ENCODE measurements at regions not wholly inside any gene's neighbourhood (a gene's known extent, or its start where the extent isn't known, plus 50 kb on each side); places are given as distances from the start of the nearest gene placed in this dataset.

- Histone ChIP-seq H3K27me3 (replicated peaks; ENCODE audit: insufficient read depth, low read length) (no peaks in the 10 kb centered on the region), H3F3A (ENCODE audit: insufficient read depth, low read length) (no peaks in the 10 kb centered on the region), H3K9ac (ENCODE audit: low read length) (no peak overlapping the region), H3K4me1 (ENCODE audit: low read length) (0 out of 2 replicates have a peak, but pooled peaks cover 4% of the 10 kb centered on the region), H3K4me3 (ENCODE audit: low read length) (no peak overlapping the region), H3K79me2 (ENCODE audit: low read length) (no peaks in the 10 kb centered on the region), H3K4me2 (ENCODE audit: low read depth, low read length) (no peak overlapping the region), H4K20me1 (ENCODE audit: insufficient read depth, low read length) (no peaks in the 10 kb centered on the region), H3K36me3 (replicated peaks; ENCODE audit: insufficient read depth, low read length) (no peaks in the 10 kb centered on the region), H2AFZ (ENCODE audit: low read length) (no peak overlapping the region), H3K27ac (ENCODE audit: low read length) (no peak overlapping the region), H3K9me3 (replicated peaks; ENCODE audit: insufficient read depth, low read length) (no peaks in the 10 kb centered on the region), H3K9me2 (replicated peaks; ENCODE audit: insufficient read depth, low read length) (no peaks in the 10 kb centered on the region; the same call in 1 of the 2 replicates)
- no peak for DNase-seq
- TF ChIP-seq EZH2phosphoT487 (IDR thresholded peaks at IDR 0.05; ENCODE audit: low read length) (no peak), EZH2 (optimal IDR thresholded peaks at IDR 0.05; ENCODE audit: low read depth, low read length) (no peak), CTCF (IDR thresholded peaks at IDR 0.05; ENCODE audit: low read length) (no peak)
These were observed 223.7 kb downstream of the MRPL39 start for GRCh38 chr21:25383545-25383944.

- TF ChIP-seq EZH2 (optimal IDR thresholded peaks at IDR 0.05; ENCODE audit: low read depth, low read length), result no peak
- no peak for TF ChIP-seq EZH2phosphoT487 (IDR thresholded peaks at IDR 0.05; ENCODE audit: low read length)
- no peak for TF ChIP-seq CTCF (IDR thresholded peaks at IDR 0.05; ENCODE audit: low read length)
- Histone ChIP-seq H3K27me3 (replicated peaks; ENCODE audit: insufficient read depth, low read length) (no peaks in the 10 kb centered on the region), H3K79me2 (ENCODE audit: low read length) (no peaks in the 10 kb centered on the region), H3K4me3 (ENCODE audit: low read length) (no peak overlapping the region), H3K36me3 (replicated peaks; ENCODE audit: insufficient read depth, low read length) (no peaks in the 10 kb centered on the region), H3K4me1 (ENCODE audit: low read length) (0 out of 2 replicates have a peak, but pooled peaks cover 4% of the 10 kb centered on the region), H3K4me2 (ENCODE audit: low read depth, low read length) (no peak overlapping the region), H3K9me2 (replicated peaks; ENCODE audit: insufficient read depth, low read length) (no peaks in the 10 kb centered on the region; the same call in 1 of the 2 replicates), H3K9ac (ENCODE audit: low read length) (no peak overlapping the region), H3K9me3 (replicated peaks; ENCODE audit: insufficient read depth, low read length) (no peaks in the 10 kb centered on the region), H3K27ac (ENCODE audit: low read length) (no peak overlapping the region), H3F3A (ENCODE audit: insufficient read depth, low read length) (no peaks in the 10 kb centered on the region), H4K20me1 (ENCODE audit: insufficient read depth, low read length) (no peaks in the 10 kb centered on the region), H2AFZ (ENCODE audit: low read length) (no peak overlapping the region)
- DNase-seq, result no peak
These were observed 225.3 kb downstream of the MRPL39 start for GRCh38 chr21:25381936-25382452.

- Histone ChIP-seq H3K4me2 (ENCODE audit: low read depth, low read length) (no peak overlapping the region), H3F3A (ENCODE audit: insufficient read depth, low read length) (no peaks in the 10 kb centered on the region), H3K4me3 (ENCODE audit: low read length) (no peak overlapping the region), H3K79me2 (ENCODE audit: low read length) (no peaks in the 10 kb centered on the region), H3K27me3 (replicated peaks; ENCODE audit: insufficient read depth, low read length) (no peaks in the 10 kb centered on the region), H3K36me3 (replicated peaks; ENCODE audit: insufficient read depth, low read length) (no peaks in the 10 kb centered on the region), H3K9me3 (replicated peaks; ENCODE audit: insufficient read depth, low read length) (no peaks in the 10 kb centered on the region), H3K27ac (ENCODE audit: low read length) (no peak overlapping the region), H4K20me1 (ENCODE audit: insufficient read depth, low read length) (no peaks in the 10 kb centered on the region), H2AFZ (ENCODE audit: low read length) (no peak overlapping the region), H3K4me1 (ENCODE audit: low read length) (no peaks in the 10 kb centered on the region), H3K9me2 (replicated peaks; ENCODE audit: insufficient read depth, low read length) (no peaks in the 10 kb centered on the region; the same call in 1 of the 2 replicates), H3K9ac (ENCODE audit: low read length) (no peak overlapping the region)
- TF ChIP-seq EZH2phosphoT487 (IDR thresholded peaks at IDR 0.05; ENCODE audit: low read length) (no peak), EZH2 (optimal IDR thresholded peaks at IDR 0.05; ENCODE audit: low read depth, low read length) (no peak), CTCF (IDR thresholded peaks at IDR 0.05; ENCODE audit: low read length) (no peak)
- no peak for DNase-seq
These were observed 231.6 kb downstream of the MRPL39 start for GRCh38 chr21:25375675-25376074.
